SK-N-MC (cell line): ENCODE measurements at regions not wholly inside any gene's neighbourhood (a gene's known extent, or its start where the extent isn't known, plus 50 kb on each side); places are given as distances from the start of the nearest gene placed in this dataset.

Experiments
- EZH2 ChIP-seq: fragments of 200-600 bp; sonication (generic); IDR thresholded peaks from one replicate; pipeline ENCODE4 v1.6.1; 2017; ENCODE audit warnings: antibody characterized with exemption
- POLR2AphosphoS5 ChIP-seq: IDR thresholded peaks from 2 replicates; pipeline ENCODE4 v1.6.1; 2012; ENCODE audit warnings: mild to moderate bottlenecking, low read depth, low read length, borderline replicate concordance

GRCh38 chr5:152264645-152265254 is 140.3 kb downstream of the NMUR2 start:
- no peak for TF ChIP-seq EZH2
- no peak for TF ChIP-seq POLR2AphosphoS5
